Inferior parietal cortex (tissue), 1 donor: ENCODE measurements at regions not wholly inside any gene's neighbourhood (a gene's known extent, or its start where the extent isn't known, plus 50 kb on each side); places are given as distances from the start of the nearest gene placed in this dataset.

ENCODE experiments used
- DNase-seq: peaks from one replicate; pipeline ENCODE4 v3.0.0-alpha.2; 2016; ENCODE audit errors: extremely low spot score

GRCh38 chr2:219951099-219951498, 323.7 kb downstream of the SLC4A3 start:
- peak; percentile 49 for DNase-seq

- no peak for DNase-seq
Observed at GRCh38 chr2:219954331-219954730, 326.9 kb downstream of the SLC4A3 start.

DNA sequence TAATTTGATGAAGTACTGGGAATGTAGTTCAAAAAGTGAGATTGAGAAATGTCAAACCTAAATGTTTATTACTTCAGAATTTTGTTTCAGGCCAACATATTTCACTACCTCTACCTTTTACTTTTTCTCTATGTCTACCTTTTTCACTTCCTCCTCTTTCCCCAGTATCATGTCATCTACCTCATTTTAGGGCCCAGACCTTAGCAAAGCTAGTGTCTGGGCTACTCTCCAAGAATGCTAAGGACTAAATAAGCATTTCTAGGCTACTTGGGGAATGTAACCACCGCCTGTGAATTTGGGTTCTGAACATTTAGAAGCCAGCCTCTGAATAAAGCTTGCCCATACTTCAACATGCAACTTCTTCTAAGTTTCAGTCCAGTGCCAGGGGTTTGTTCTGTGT, 330.4 kb downstream of the SLC4A3 start:
- DNase-seq = no peak

- DNase-seq = no peak
Observed at GRCh38 chr2:219958941-219959340, 331.5 kb downstream of the SLC4A3 start.

DNA sequence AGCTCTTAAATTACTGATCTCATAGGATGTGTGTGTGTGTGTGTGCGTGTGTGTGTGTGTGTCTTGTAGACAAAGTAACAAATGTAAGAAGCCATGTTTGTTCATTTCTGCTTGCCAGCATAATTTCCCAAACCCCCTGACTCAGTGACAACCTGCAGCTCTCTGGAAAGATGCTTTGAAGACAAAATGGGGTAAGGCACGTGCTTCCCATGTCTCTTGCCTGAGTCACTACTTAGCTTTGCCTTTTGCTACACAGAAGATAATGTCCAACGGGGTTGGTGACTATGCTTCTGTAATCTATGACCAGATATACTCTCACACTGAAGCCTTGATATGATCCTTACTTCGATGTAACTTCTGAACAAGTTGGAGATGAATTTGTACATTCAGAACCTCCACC, 332.0 kb downstream of the SLC4A3 start:
- no peak for DNase-seq

- DNase-seq = no peak
Observed at GRCh38 chr2:219961947-219962498, 334.6 kb downstream of the SLC4A3 start.

- no peak for DNase-seq
Observed at GRCh38 chr2:219962801-219963200, 335.4 kb downstream of the SLC4A3 start.

DNA sequence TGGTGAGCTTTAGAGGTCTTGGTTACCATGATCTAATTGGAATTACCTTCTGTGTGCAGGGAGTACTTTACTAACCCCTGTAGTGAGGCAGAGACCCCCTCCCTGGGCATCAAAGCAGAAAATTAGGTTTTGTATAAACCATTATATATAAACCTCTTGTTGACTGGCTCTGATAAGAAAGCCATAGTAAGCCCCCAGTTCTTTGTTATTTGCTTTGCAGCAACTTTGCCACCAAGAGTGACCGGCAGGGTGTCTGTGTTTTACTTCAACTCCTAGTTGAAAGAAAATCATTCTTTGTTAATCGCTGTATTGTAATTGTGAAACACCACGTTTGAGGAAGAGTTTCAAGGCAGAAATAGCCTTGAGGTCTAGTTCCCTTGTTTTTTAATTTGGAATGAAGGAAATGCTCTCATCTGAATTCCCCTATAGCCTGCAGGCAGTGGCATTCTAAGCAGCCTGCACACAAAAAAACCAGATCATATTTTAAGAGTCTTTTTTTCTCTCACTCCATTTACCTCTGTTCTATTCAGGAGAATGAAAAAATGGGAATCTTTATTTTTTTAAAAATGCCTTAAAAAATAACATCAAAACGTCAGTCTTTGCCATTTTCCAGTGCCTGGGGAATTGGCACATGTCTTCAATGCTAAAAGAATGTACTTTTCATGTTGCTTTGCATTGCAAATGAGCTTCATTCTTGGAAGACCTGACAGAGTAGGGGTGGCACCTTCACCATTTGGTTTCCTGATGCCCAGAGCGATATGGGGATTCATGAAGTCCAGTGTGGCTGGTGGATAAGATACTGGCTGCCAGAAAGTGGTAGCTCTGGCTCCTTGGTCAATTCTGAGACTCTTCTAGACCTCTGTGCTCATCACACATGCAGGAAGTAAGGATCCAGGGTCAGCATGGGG, 338.1 kb downstream of the SLC4A3 start:
- DNase-seq = no peak

- no peak for DNase-seq
Observed at GRCh38 chr2:219967247-219968245, 340.1 kb downstream of the SLC4A3 start.

GRCh38 chr2:219968685-219969345, 341.4 kb downstream of the SLC4A3 start:
- no peak for DNase-seq

GRCh38 chr2:219969508-219969907, 342.1 kb downstream of the SLC4A3 start:
- no peak for DNase-seq

DNA sequence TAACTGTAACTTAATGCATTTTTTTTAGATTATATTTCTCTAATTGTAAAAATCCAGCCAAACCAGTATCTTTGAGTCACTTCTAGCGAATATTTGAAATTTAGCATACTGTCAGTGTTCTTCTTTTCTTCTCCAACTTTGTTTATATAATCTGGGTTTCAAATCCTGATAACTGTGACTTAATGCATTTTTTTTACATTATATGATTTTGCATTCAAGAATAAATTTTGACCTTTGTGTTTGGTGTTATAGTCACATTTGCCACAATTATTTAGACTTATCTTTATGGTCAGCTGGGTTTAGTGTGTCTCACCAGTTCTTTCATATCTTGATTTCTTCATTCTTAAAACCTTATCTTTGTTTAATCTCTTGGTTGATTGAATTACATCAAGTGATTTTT, 345.7 kb downstream of the SLC4A3 start:
- no peak for DNase-seq

GRCh38 chr2:219976871-219977270, 349.4 kb downstream of the SLC4A3 start:
- DNase-seq = no peak

DNA sequence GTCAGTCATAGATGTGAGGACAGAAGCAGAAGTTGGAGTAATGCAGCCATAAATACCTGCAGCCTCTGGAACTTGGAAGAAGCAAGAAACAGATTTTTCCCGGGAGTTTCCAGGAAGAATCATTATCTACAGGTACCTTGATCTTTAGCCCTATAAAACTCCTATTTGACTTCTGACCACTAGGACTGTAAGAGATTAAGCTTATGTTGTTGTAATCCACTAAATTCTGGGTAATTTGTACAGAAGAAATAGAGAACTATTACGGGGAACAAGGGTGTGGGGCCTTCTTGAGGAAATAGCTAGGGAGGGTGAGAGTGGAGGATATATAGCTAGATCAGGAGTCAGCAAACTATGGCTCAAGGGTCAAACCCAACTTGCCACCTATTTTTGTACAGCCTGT, 353.2 kb downstream of the SLC4A3 start:
- no peak for DNase-seq

GRCh38 chr2:219983836-219984235, 356.4 kb downstream of the SLC4A3 start:
- no peak for DNase-seq

- no peak for DNase-seq
Observed at GRCh38 chr2:219985017-219985416, 357.6 kb downstream of the SLC4A3 start.

DNA sequence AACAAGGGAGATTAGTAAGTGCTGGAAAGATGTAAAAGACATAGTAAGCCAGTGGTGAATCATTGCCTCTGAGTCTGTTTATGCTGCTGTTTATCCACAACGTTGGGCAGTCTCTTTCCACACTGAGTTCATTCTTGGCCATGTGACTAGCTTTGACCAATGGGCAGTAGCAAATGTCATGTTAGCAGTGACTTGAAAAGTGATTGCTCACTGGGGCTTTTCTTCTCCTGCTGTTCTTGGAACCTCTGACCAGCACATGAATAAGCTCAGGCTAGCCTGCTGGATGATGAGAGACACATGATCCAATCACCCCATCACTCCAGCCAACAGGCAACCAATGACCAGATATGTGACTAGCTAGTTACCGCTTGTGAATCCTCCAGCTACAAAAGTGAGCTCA, 360.4 kb downstream of the SLC4A3 start:
- no peak for DNase-seq

- DNase-seq = no peak
Observed at GRCh38 chr2:219989744-219990143, 362.3 kb downstream of the SLC4A3 start.

DNA sequence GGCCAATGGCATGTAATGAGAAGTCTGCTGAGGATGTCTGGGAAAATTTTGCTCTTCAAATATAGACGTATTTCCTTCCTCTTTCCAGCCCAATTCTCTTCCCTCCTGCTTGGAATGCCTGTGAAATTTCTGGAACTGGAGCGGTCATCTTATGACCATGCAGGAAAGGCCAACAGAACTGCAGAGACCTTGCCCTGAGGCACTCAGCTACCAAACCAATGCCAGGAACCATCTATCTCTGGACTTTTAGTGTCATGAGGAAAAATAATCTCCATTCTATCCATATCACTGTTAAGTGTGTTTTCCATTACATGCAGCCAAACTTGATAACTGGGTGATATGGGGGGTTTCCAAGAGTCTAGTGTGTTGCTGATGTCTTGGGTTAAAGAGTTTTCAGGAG, 363.7 kb downstream of the SLC4A3 start:
- no peak for DNase-seq

GRCh38 chr2:219995399-219995798, 368.0 kb downstream of the SLC4A3 start:
- DNase-seq = no peak

GRCh38 chr2:219995991-219996765, 368.7 kb downstream of the SLC4A3 start:
- DNase-seq = no peak
